ENCODE measurements at regions not wholly inside any gene's neighbourhood (a gene's known extent, or its start where the extent isn't known, plus 50 kb on each side); places are given as distances from the start of the nearest gene placed in this dataset.

- TF ChIP-seq, protein P1, sequence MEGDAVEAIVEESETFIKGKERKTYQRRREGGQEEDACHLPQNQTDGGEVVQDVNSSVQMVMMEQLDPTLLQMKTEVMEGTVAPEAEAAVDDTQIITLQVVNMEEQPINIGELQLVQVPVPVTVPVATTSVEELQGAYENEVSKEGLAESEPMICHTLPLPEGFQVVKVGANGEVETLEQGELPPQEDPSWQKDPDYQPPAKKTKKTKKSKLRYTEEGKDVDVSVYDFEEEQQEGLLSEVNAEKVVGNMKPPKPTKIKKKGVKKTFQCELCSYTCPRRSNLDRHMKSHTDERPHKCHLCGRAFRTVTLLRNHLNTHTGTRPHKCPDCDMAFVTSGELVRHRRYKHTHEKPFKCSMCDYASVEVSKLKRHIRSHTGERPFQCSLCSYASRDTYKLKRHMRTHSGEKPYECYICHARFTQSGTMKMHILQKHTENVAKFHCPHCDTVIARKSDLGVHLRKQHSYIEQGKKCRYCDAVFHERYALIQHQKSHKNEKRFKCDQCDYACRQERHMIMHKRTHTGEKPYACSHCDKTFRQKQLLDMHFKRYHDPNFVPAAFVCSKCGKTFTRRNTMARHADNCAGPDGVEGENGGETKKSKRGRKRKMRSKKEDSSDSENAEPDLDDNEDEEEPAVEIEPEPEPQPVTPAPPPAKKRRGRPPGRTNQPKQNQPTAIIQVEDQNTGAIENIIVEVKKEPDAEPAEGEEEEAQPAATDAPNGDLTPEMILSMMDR (conservative IDR thresholded peaks at IDR 0.05; ENCODE audit: low read depth in 2 of 2): no peak
- TF ChIP-seq REST (IDR thresholded peaks at IDR 0.05; ENCODE audit: unreplicated experiment): no peak
- no peak for TF ChIP-seq STAT1 (IDR thresholded peaks at IDR 0.05; ENCODE audit: unreplicated experiment)
- no peak for TF ChIP-seq EZH2 (IDR thresholded peaks at IDR 0.05; ENCODE audit: low read depth, unreplicated experiment)
- TF ChIP-seq NANOG (IDR thresholded peaks at IDR 0.05; ENCODE audit: borderline replicate concordance): no peak
- TF ChIP-seq JUNB (IDR thresholded peaks at IDR 0.05; ENCODE audit: unreplicated experiment): no peak
- no peak for TF ChIP-seq EZH2phosphoT487 (IDR thresholded peaks at IDR 0.05; ENCODE audit: unreplicated experiment)
- TF ChIP-seq ZNF462 (CRISPR knock-in tag; IDR thresholded peaks at IDR 0.05): no peak
- no peak for TF ChIP-seq CREB1 (CRISPR knock-in tag; IDR thresholded peaks at IDR 0.05; ENCODE audit: low read depth)
- TF ChIP-seq POLR2AphosphoS5 (IDR thresholded peaks at IDR 0.05; ENCODE audit: low read depth): no peak
- no peak for TF ChIP-seq ZNF114 (CRISPR knock-in tag; IDR thresholded peaks at IDR 0.05)
- TF ChIP-seq, protein P2, sequence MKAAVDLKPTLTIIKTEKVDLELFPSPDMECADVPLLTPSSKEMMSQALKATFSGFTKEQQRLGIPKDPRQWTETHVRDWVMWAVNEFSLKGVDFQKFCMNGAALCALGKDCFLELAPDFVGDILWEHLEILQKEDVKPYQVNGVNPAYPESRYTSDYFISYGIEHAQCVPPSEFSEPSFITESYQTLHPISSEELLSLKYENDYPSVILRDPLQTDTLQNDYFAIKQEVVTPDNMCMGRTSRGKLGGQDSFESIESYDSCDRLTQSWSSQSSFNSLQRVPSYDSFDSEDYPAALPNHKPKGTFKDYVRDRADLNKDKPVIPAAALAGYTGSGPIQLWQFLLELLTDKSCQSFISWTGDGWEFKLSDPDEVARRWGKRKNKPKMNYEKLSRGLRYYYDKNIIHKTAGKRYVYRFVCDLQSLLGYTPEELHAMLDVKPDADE (IDR thresholded peaks at IDR 0.05): no peak
These were observed 521.6 kb downstream of the BRD1 start for GRCh38 chr22:49305966-49306631.

Data from GM23338 (cell line).